GM10248 (cell line): ENCODE measurements at regions not wholly inside any gene's neighbourhood (a gene's known extent, or its start where the extent isn't known, plus 50 kb on each side); places are given as distances from the start of the nearest gene placed in this dataset.

Experiments
- CTCF ChIA-PET: fragments of 300-600 bp; sonication (Branson Sonifier 250); formaldehyde crosslinking; extraction: SDS; loops from one replicate; lab custom pipeline; 2021; ENCODE audit warnings: antibody characterized with exemption; lab: Yijun Ruan, JAX
- POLR2A ChIA-PET: fragments of 350-650 bp; sonication (Branson Sonifier 250); formaldehyde crosslinking; extraction: SDS; loops from one replicate; lab custom pipeline; 2020; ENCODE audit warnings: antibody characterized with exemption; lab: Yijun Ruan, JAX
- DNase-seq: peaks from one replicate; pipeline ENCODE4 v3.0.0; 2012; ENCODE audit errors: extremely low spot score
- CTCF ChIP-seq: IDR thresholded peaks from 2 replicates; pipeline ENCODE4 v1.5.1; 2012; ENCODE audit warnings: mild to moderate bottlenecking, low read depth; ENCODE audit errors: extremely low read depth, missing control alignments, control extremely low read depth

- ChIA-PET CTCF (no interaction called here), POLR2A (no interaction called here)
- DNase-seq: no peak
- TF ChIP-seq CTCF: no peak
Observed at GRCh38 chr14:43647302-43647701, 859.8 kb downstream of the FSCB start.

DNA sequence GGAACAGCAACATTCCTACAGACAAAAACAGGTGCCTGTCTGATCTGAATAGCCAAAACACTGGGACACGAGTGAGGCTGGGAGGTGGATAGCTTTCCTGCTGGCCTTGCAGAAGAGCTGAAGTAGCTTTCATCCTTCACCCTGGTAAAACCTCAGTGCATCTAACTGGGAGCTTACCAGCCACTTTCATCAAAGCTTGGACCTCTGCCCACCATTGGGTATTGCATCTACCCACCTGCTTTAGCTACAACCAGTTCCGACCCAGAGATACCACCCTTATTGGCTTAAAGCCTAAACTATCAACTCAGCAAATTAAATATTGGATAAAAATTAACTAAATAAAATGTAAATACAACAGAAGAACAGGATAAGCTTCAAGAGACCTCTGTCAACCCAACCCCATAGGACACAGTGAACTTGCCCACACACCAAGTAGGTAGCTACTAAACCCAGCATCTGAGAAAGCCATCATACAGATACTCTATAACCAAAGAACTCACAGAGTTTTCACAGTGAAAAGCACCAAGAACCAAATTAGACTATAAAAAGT lies 866.3 kb downstream of the FSCB start:
- TF ChIP-seq CTCF: no peak
- ChIA-PET POLR2A (no interaction called here), CTCF (no interaction called here)
- DNase-seq: no peak

GRCh38 chr14:43625294-43625693 lies 881.8 kb downstream of the FSCB start:
- POLR2A ChIA-PET: no interaction called here
- CTCF ChIA-PET: no interaction called here
- TF ChIP-seq CTCF: no peak
- DNase-seq: no peak

DNA sequence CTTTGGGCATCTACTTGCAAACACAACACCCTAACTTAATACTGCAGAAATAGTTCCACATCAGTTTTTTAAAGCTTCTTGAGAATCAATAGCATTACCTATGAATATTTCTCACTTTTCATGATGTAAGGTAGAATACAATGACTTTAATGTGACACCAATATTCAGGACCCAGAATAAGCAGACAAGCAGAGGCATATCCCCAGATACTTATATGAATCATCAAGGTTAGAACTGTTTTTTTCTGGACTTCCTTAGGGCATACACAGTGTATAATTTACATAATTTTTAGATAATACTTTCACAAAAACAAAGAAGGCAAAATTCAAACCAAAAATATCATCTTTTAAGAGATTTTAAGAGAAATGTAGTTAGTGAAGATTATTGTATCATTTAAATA lies 885.8 kb downstream of the FSCB start:
- POLR2A ChIA-PET: no interaction called here
- CTCF ChIA-PET: interaction anchor here (0.9 kb wide), 1 partner anchor 8 kb away, joined by 3 read pairs; no protein-coding TSS in a partner anchor
- no peak for DNase-seq
- no peak for TF ChIP-seq CTCF

DNA sequence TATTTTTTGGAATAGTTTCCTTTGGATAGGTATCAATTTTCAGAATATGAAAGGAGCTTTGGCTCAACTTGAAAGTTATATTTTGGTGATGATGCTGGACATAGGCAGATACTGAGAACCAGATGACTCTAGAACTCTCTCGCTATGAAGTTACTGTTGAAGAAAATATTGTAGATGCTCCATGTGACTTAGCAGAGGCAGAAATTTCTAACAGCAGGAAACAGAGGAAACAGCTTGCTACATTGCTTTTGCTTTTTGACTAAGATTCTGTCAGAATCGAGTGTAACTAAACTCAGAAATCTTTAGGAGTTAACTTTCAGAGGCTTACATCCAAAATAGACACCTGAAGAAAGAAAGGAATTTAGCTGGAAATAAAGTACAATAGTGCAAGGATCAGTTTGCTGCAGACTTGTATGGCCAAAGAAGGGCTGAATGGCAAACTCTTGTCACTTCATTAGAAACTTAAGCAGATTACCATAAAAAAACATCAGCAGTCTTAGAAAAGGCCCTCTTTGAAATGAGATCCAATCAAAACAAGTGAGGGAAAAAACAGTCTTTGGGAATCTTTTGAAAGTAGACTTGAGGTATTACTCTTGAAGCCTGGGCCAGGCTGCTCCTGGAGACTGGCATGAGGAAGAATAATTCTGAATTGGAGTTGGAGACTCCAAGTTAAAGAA lies 911.8 kb downstream of the FSCB start:
- ChIA-PET CTCF (no interaction called here), POLR2A (no interaction called here)
- DNase-seq: no peak
- TF ChIP-seq CTCF: no peak

- TF ChIP-seq CTCF: no peak
- DNase-seq: no peak
- CTCF ChIA-PET: no interaction called here
- POLR2A ChIA-PET: no interaction called here
Observed at GRCh38 chr14:43591776-43592175, 915.3 kb downstream of the FSCB start.
